ENCODE measurements at regions not wholly inside any gene's neighbourhood (a gene's known extent, or its start where the extent isn't known, plus 50 kb on each side); places are given as distances from the start of the nearest gene placed in this dataset.
"Not testable (repeated sequence)": the region's sequence is repeated elsewhere in the genome, so short reads cannot be mapped to it uniquely, and the experiment has no call there.

DNA sequence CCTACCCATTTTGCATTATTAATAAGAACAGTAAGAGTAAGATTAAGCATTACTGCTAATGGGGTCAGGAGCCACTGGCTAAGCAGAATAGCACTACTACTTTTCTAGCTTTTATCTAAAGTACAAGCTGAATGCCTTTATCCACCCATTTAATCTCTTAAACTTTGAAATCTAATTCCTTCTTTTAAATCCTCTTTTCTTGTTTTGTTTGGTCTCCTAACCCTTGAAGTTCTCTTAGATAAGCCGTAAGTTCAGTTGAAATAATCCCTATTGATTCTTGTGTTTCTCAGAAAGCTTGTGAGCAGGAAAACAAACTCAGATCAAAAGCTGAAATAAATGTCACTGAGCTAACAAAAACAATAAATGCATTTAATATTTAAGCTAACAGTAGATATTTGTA is 380.2 kb downstream of the TBC1D32 start:
- DNase-seq, result no peak
- H3K36me3 Mint-ChIP-seq (ENCODE audit: low read depth), result no peaks in the 10 kb centered on the region
- no peak overlapping the region for H3K27ac Mint-ChIP-seq
- no peak overlapping the region for H3K4me3 Mint-ChIP-seq
- H3K27me3 Mint-ChIP-seq (ENCODE audit: low read depth), result no peaks in the 10 kb centered on the region
- no peaks in the 10 kb centered on the region for H3K9me3 Mint-ChIP-seq (ENCODE audit: insufficient read depth)
- ChIA-PET CTCF (no interaction called here), POLR2A (no interaction called here)
- H3K4me1 Mint-ChIP-seq (ENCODE audit: low read depth), result no peaks in the 10 kb centered on the region
- ATAC-seq, result no peak

DNA sequence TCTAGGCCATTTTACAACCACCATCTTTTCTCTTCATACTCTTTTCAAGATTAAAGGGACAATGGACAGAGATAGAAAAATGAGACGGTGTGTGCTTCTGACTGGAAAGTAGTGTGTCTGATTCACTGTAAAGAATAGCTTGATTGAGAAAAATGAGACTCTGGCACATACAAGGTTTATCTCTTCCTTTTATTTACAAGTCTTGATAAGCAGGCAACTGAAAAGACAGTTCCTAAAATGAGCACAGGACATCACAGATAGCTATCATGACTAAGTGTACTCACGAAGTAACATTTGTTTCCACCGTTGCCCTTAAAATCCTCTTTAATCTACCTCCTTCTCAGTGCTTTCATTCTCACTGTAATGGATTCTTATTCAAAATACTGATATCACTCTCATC is 383.0 kb downstream of the TBC1D32 start:
- H3K4me3 Mint-ChIP-seq, result no peak overlapping the region
- ChIA-PET CTCF (no interaction called here), POLR2A (no interaction called here)
- H3K36me3 Mint-ChIP-seq (ENCODE audit: low read depth), result no peaks in the 10 kb centered on the region
- H3K27me3 Mint-ChIP-seq (ENCODE audit: low read depth), result no peaks in the 10 kb centered on the region
- no peak overlapping the region for H3K27ac Mint-ChIP-seq
- H3K4me1 Mint-ChIP-seq (ENCODE audit: low read depth), result no peaks in the 10 kb centered on the region
- no peak for ATAC-seq
- DNase-seq, result no peak
- no peaks in the 10 kb centered on the region for H3K9me3 Mint-ChIP-seq (ENCODE audit: insufficient read depth)

DNA sequence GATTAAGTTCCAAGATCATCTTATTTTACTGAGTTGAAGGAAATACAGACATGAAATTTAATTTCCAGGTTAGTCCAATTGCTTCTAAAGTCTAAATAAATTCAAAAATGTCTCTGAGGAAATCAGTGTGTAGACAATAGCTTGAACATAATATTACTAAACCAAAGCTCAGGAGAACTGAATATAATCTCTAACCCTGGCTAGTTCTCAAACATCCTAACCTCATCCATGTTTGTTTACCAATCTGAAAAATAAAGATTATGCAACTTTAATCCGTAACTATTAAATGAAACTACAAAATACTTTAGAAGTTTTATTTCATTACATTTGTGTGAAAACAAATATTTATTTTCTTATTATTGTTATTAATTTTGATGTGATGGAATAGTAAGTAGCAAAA is 387.2 kb downstream of the TBC1D32 start:
- ATAC-seq (no peak), DNase-seq (no peak)
- H3K4me1 Mint-ChIP-seq (ENCODE audit: low read depth), result no peaks in the 10 kb centered on the region
- H3K36me3 Mint-ChIP-seq (ENCODE audit: low read depth), result no peaks in the 10 kb centered on the region
- ChIA-PET POLR2A (no interaction called here), CTCF (no interaction called here)
- no peaks in the 10 kb centered on the region for H3K9me3 Mint-ChIP-seq (ENCODE audit: insufficient read depth)
- no peaks in the 10 kb centered on the region for H3K27me3 Mint-ChIP-seq (ENCODE audit: low read depth)
- no peak overlapping the region for H3K27ac Mint-ChIP-seq
- no peak overlapping the region for H3K4me3 Mint-ChIP-seq

DNA sequence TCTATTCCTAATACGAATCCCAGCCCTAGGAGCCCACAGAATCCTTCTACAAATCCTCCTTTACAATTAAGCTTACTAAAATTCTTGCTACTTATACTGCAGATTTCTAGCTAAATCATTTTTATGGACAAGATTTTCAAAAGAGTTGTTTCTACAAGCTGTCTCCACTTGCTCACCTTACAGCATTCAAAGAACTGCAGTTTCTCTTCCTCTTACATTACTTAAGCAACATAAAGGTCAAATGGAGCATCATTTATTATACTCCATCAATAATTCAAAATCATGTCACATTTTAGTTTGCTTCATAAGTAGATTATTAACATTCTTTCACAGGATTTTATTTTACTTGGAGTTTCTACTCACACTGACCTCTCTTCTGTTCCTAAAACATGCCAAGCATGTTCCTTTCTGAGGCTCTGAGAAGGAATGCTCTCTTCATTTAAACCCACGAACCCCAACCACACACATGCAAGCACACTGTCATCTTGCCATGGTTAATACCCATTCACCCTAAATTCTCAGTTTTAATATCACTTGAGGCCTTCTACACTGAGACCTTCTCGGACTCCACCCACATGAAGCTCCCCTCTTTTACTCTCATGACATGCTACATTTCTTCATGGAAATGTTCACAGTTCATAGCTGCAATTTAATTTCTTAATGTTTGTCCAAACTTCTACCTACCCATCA is 388.2 kb downstream of the TBC1D32 start:
- ATAC-seq, result no peak
- Mint-ChIP-seq H3K27me3 (ENCODE audit: low read depth) (no peaks in the 10 kb centered on the region), H3K36me3 (ENCODE audit: low read depth) (no peaks in the 10 kb centered on the region), H3K9me3 (ENCODE audit: insufficient read depth) (no peaks in the 10 kb centered on the region), H3K4me1 (ENCODE audit: low read depth) (no peaks in the 10 kb centered on the region), H3K4me3 (no peak overlapping the region), H3K27ac (no peak overlapping the region)
- ChIA-PET POLR2A (interaction anchor here (0.6 kb wide), 1 partner anchor 686 kb away, joined by 6 read pairs; no protein-coding TSS in a partner anchor), CTCF (no interaction called here)
- DNase-seq, result no peak

DNA sequence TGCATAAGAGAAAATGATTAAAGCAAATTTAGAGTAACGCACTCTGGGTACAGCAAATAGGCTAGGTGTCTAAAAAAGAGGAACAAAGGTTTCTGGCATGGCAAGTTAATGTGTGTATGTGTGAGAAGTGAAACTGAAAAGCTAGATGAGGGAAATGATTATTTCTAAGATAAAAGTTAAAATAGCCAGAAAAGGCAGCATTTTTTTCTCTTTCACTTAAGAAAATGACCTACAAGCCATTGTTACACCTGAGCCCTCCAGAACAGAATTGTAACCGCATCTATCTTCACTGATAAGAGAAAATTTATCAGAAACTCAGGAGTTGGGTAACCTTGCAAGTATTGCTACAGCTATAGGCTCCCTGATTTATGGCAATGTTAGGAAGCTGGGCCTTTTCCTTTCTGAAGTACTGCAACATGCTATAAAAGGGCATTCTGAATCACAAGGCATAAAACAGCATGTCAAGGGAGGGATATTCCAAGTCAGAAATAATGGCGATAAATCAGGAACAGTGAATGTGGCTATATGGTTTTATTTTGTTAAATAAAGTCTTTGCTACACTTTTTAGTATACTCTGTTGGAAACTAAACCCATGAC is 395.3 kb downstream of the TBC1D32 start:
- no peak overlapping the region for H3K27ac Mint-ChIP-seq
- ChIA-PET POLR2A (no interaction called here), CTCF (no interaction called here)
- no peaks in the 10 kb centered on the region for H3K9me3 Mint-ChIP-seq (ENCODE audit: insufficient read depth)
- H3K4me1 Mint-ChIP-seq (ENCODE audit: low read depth), result no peaks in the 10 kb centered on the region
- DNase-seq (no peak), ATAC-seq (no peak)
- no peaks in the 10 kb centered on the region for H3K27me3 Mint-ChIP-seq (ENCODE audit: low read depth)
- H3K4me3 Mint-ChIP-seq, result no peak overlapping the region
- H3K36me3 Mint-ChIP-seq (ENCODE audit: low read depth), result no peaks in the 10 kb centered on the region

DNA sequence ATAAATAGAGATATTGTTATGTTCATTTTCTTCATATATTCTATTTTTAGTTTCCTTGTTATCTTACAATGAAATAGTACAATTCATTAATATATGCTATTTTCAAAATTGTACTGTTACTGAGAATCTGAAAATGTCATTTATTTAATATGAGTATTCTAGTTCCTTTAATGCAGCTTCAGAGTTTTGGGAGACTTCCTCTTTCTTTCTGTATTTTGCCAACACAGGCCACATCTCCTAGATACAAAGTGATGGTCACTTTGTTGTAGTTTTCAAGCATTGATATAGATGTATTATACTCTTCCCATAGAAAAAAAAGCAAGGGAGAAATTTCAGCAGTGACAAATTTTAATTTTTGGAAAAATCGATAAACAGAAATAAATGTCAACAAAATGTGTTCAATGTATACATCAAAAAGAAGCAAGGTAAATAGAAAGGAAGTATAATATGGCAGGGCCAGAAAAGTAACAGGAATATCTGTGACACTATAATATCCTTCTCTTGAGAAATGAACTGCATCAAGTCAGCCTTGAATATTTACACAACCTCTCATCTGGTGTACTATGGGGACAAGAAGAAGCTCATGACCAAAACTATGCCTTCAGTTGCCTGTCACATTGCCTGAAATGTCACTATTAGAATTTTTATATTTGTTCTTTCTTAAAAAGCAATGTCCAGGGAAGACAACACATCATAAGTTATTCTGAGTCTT is 396.0 kb downstream of the TBC1D32 start:
- Mint-ChIP-seq H3K27me3 (ENCODE audit: low read depth) (no peaks in the 10 kb centered on the region), H3K4me1 (ENCODE audit: low read depth) (no peaks in the 10 kb centered on the region), H3K27ac (no peak overlapping the region), H3K9me3 (ENCODE audit: insufficient read depth) (no peaks in the 10 kb centered on the region), H3K36me3 (ENCODE audit: low read depth) (no peaks in the 10 kb centered on the region), H3K4me3 (no peak overlapping the region)
- ATAC-seq (no peak), DNase-seq (no peak)
- CTCF ChIA-PET, result no interaction called here
- POLR2A ChIA-PET, result no interaction called here

DNA sequence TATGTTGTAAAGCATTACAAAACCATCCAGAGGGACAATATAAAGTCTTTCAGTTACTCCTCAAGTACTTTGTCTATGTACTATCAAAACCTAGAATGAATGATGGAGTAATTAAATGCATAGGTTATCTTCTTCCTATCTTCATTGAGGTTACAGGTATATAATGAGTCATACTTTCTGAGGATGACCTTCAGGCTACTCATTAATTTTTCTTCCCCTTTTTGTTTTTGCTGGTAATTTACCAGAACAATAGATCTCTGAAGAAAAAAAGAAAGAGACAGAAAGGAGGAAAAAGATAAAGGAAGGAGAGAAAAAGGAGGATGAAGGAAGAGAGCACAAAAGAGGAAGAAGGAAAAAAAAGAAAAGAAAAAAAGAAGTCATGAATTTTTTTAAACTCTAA is 398.4 kb downstream of the TBC1D32 start:
- Mint-ChIP-seq H3K36me3 (ENCODE audit: low read depth) (no peaks in the 10 kb centered on the region), H3K4me3 (no peak overlapping the region), H3K9me3 (ENCODE audit: insufficient read depth) (no peaks in the 10 kb centered on the region), H3K27ac (no peak overlapping the region), H3K4me1 (ENCODE audit: low read depth) (no peaks in the 10 kb centered on the region), H3K27me3 (ENCODE audit: low read depth) (no peaks in the 10 kb centered on the region)
- DNase-seq, result no peak
- ChIA-PET CTCF (no interaction called here), POLR2A (no interaction called here)
- ATAC-seq, result no peak

DNA sequence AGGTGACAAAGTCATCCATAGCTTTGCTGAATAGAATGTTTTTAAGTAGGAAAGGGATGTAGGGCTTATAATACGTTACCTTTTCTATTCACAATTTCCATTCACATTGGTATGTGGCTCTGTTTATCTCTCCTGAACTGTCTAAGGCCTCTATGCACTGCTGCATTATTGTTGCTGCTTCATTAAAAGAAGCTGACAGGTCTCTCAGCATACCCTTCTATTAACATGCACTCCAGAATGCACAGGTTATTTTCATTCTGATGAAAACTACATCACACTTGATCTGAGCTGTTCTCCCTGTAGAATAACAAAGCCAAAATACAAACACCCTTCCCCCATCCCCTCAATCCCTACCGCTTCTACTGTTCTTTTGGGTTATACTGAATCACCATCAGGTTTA is 399.3 kb downstream of the TBC1D32 start:
- Mint-ChIP-seq H3K27me3 (ENCODE audit: low read depth) (no peaks in the 10 kb centered on the region), H3K4me1 (ENCODE audit: low read depth) (no peaks in the 10 kb centered on the region), H3K27ac (no peak overlapping the region), H3K4me3 (no peak overlapping the region), H3K9me3 (ENCODE audit: insufficient read depth) (no peaks in the 10 kb centered on the region), H3K36me3 (ENCODE audit: low read depth) (no peaks in the 10 kb centered on the region)
- ChIA-PET CTCF (no interaction called here), POLR2A (no interaction called here)
- ATAC-seq (no peak), DNase-seq (no peak)

DNA sequence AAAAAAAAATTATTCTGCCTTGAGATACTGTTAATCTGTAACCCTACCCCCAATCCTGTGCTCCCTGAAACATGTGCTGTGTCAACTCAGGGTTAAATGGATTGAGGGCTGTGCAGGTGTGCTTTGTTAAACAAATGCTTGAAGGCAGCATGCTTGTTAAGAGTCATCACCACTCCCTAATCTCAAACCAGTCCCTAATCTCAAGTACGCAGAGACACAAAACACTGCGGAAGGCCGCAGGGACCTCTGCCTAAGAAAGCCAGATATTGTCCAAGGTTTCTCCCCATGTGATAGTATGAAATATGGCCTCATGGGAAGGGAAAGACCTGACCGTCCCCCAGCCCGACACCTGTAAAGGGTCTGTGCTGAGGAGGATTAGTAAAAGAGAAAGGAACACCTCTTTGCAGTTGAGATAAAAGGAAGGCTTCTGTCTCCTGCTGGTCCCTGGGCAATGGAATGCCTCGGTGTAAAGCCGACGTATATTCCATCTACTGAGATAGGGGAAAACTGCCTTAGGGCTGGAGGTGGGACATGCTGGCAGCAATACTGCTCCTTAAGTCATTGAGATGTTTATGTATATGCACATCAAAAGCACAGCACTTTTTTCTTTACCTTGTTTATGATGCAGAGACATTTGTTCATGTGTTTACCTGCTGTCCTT is 402.6 kb downstream of the TBC1D32 start:
- H3K9me3 Mint-ChIP-seq (ENCODE audit: insufficient read depth); H3K27me3 Mint-ChIP-seq (ENCODE audit: low read depth); POLR2A ChIA-PET; H3K36me3 Mint-ChIP-seq (ENCODE audit: low read depth); CTCF ChIA-PET; DNase-seq; ATAC-seq; H3K4me3 Mint-ChIP-seq; H3K4me1 Mint-ChIP-seq (ENCODE audit: low read depth); H3K27ac Mint-ChIP-seq: not testable (repeated sequence)

DNA sequence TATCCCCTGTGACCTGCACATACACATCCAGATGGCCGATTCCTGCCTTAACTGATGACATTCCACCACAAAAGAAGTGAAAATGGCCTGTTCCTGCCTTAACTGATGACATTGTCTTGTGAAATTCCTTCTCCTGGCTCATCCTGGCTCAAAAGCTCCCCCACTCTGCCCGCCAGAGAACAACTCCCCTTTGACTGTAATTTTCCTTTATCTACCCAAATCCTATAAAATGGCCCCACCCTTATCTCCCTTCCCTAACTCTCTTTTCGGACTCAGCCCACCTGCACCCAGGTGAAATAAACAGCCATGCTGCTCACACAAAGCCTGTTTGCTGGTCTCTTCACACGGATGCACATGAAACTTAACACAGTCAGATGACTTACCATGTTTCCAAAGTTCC is 403.8 kb downstream of the TBC1D32 start:
- H3K27ac Mint-ChIP-seq; H3K4me1 Mint-ChIP-seq (ENCODE audit: low read depth); H3K4me3 Mint-ChIP-seq; POLR2A ChIA-PET; H3K27me3 Mint-ChIP-seq (ENCODE audit: low read depth); ATAC-seq; H3K36me3 Mint-ChIP-seq (ENCODE audit: low read depth); CTCF ChIA-PET; DNase-seq; H3K9me3 Mint-ChIP-seq (ENCODE audit: insufficient read depth): not testable (repeated sequence)

DNA sequence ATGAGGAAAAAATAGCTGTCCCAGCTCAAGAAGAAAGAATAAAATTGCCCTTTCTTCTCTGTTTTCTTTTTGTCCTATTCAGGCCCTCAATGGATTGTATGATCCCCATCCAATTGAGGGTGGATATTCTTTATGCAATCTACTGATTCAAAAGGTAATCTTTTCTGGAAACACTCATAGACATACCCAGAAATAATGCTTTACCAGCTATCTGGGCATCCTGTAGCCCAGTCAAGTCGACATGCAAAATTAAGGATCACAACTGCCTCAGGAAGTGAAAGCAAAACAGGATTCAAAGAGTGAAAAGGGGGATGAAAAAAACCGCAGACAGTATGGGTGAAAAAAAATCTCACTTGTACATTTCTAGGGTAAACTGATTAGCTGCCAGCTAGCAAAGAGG is 410.1 kb downstream of the TBC1D32 start:
- DNase-seq (no peak), ATAC-seq (no peak)
- Mint-ChIP-seq H3K27me3 (ENCODE audit: low read depth) (no peaks in the 10 kb centered on the region), H3K4me3 (no peak overlapping the region), H3K27ac (no peak overlapping the region), H3K36me3 (ENCODE audit: low read depth) (no peaks in the 10 kb centered on the region), H3K9me3 (ENCODE audit: insufficient read depth) (no peaks in the 10 kb centered on the region), H3K4me1 (ENCODE audit: low read depth) (no peaks in the 10 kb centered on the region)
- POLR2A ChIA-PET, result no interaction called here
- CTCF ChIA-PET, result no interaction called here

DNA sequence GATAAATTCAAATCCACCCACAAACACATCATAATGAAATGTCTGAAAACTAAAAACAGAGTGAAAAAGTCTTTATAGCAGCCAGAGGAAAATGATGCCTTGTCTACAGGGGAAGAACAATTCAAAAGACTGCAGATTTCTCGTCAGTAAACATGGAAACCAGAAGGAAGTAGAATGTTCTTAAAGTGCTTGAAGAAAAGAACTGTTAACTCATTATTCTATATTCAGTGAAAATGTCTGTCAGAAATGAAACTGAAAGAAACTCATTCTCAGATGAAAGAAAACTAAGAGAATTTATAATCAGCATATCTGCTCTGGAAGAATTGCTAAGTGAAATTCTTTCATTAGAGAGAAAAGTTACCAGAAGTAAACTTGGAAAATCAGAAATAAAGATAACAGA is 416.1 kb downstream of the TBC1D32 start:
- H3K4me1 Mint-ChIP-seq (ENCODE audit: low read depth), result peaks cover 3% of the 10 kb centered on the region
- POLR2A ChIA-PET, result no interaction called here
- no peaks in the 10 kb centered on the region for H3K36me3 Mint-ChIP-seq (ENCODE audit: low read depth)
- H3K4me3 Mint-ChIP-seq, result no peak overlapping the region
- ATAC-seq (no peak), DNase-seq (no peak)
- H3K27me3 Mint-ChIP-seq (ENCODE audit: low read depth), result no peaks in the 10 kb centered on the region
- CTCF ChIA-PET, result no interaction called here
- no peaks in the 10 kb centered on the region for H3K9me3 Mint-ChIP-seq (ENCODE audit: insufficient read depth)
- H3K27ac Mint-ChIP-seq, result no peak overlapping the region
